ENCODE measurements at regions not wholly inside any gene's neighbourhood (a gene's known extent, or its start where the extent isn't known, plus 50 kb on each side); places are given as distances from the start of the nearest gene placed in this dataset.

DNA sequence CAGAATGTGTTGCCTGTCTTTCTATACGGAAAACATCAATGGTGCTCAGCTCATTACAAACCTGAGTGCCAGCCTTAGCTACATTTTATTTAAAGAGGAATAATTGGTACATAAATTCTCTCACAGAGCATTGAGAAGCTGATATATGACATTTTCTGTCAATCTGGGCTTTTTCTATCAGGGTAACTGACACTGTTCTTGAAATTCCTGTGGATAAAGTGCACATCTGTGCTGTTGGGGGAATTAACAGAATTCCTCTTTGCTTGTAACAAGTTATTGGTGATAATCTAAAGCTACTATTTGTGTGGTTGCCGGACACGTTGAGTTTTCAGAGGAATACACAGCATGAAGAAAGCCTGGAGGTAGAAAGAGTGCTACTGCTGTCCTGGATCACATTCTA is 668.6 kb downstream of the SORCS1 start:
- TF ChIP-seq, protein P1, sequence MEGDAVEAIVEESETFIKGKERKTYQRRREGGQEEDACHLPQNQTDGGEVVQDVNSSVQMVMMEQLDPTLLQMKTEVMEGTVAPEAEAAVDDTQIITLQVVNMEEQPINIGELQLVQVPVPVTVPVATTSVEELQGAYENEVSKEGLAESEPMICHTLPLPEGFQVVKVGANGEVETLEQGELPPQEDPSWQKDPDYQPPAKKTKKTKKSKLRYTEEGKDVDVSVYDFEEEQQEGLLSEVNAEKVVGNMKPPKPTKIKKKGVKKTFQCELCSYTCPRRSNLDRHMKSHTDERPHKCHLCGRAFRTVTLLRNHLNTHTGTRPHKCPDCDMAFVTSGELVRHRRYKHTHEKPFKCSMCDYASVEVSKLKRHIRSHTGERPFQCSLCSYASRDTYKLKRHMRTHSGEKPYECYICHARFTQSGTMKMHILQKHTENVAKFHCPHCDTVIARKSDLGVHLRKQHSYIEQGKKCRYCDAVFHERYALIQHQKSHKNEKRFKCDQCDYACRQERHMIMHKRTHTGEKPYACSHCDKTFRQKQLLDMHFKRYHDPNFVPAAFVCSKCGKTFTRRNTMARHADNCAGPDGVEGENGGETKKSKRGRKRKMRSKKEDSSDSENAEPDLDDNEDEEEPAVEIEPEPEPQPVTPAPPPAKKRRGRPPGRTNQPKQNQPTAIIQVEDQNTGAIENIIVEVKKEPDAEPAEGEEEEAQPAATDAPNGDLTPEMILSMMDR (IDR thresholded peaks at IDR 0.05): no peak
- TF ChIP-seq POLR2AphosphoS5 (IDR thresholded peaks at IDR 0.05): no peak
- no peak for TF ChIP-seq POLR2A (IDR thresholded peaks at IDR 0.05)
